Left lobe of liver (tissue), 2 donors: ENCODE measurements at regions not wholly inside any gene's neighbourhood (a gene's known extent, or its start where the extent isn't known, plus 50 kb on each side); places are given as distances from the start of the nearest gene placed in this dataset.

Experiments
- ATAC-seq: fragments of 200-7000 bp; cut with Tn5 transposase; one replicate; pipeline ENCODE4 v1.9.1; 2020; ENCODE audit warnings: mild to moderate bottlenecking, moderate library complexity
- DNase-seq: peaks from one replicate; pipeline ENCODE4 v3.0.0-alpha.2; 2020; ENCODE audit warnings: low spot score
- donor health status: DM: no; HTN: no; CAD: no; lungs with moderate emphysema.
- donor health status: DM: no; HTN: yes; CAD: no.

GRCh38 chr3:68062926-68063325 is 408.5 kb upstream of the SUCLG2 start:
- DNase-seq (no peak), ATAC-seq (no peak)

GRCh38 chr3:68060910-68061309 is 406.5 kb upstream of the SUCLG2 start:
- no peak for DNase-seq
- no peak for ATAC-seq

GRCh38 chr3:68060191-68060590 is 405.8 kb upstream of the SUCLG2 start:
- DNase-seq (no peak), ATAC-seq (no peak)

- ATAC-seq (no peak), DNase-seq (no peak)
Measured at GRCh38 chr3:68059628-68060152, 405.3 kb upstream of the SUCLG2 start.

GRCh38 chr3:68057637-68058320 is 403.4 kb upstream of the SUCLG2 start:
- DNase-seq: no peak
- no peak for ATAC-seq

GRCh38 chr3:68056556-68056955 is 402.1 kb upstream of the SUCLG2 start:
- DNase-seq: no peak
- ATAC-seq: no peak

- no peak for DNase-seq
- no peak for ATAC-seq
Measured at GRCh38 chr3:68055215-68055614, 400.8 kb upstream of the SUCLG2 start.

- no peak for DNase-seq
- no peak for ATAC-seq
Measured at GRCh38 chr3:68049776-68050175, 395.4 kb upstream of the SUCLG2 start.

- ATAC-seq: no peak
Measured at GRCh38 chr3:68045976-68046375, 391.6 kb upstream of the SUCLG2 start.

GRCh38 chr3:68033867-68034266 is 379.5 kb upstream of the SUCLG2 start:
- DNase-seq (no peak), ATAC-seq (peak; percentile 69)

More at GRCh38 chr3:68045976-68046375, 391.6 kb upstream of the SUCLG2 start:
- no peak for DNase-seq

GRCh38 chr3:68032209-68032608 is 377.8 kb upstream of the SUCLG2 start:
- ATAC-seq: no peak
- no peak for DNase-seq

- ATAC-seq (no peak), DNase-seq (no peak)
Measured at GRCh38 chr3:68025189-68025588, 370.8 kb upstream of the SUCLG2 start.

- ATAC-seq (no peak), DNase-seq (no peak)
Measured at GRCh38 chr3:68019876-68020275, 365.5 kb upstream of the SUCLG2 start.

- ATAC-seq (no peak), DNase-seq (no peak)
Measured at GRCh38 chr3:68018275-68018674, 363.9 kb upstream of the SUCLG2 start.

GRCh38 chr3:68017069-68017468 is 362.7 kb upstream of the SUCLG2 start:
- peak; percentile 58 for ATAC-seq
- DNase-seq: no peak

GRCh38 chr3:68009900-68010299 is 355.5 kb upstream of the SUCLG2 start:
- ATAC-seq (no peak), DNase-seq (no peak)

GRCh38 chr3:68007621-68008226 is 353.3 kb upstream of the SUCLG2 start:
- ATAC-seq: peak; percentile 19
- no peak for DNase-seq

- no peak for DNase-seq
- no peak for ATAC-seq
Measured at GRCh38 chr3:68006646-68007045, 352.2 kb upstream of the SUCLG2 start.

- DNase-seq (no peak), ATAC-seq (no peak)
Measured at GRCh38 chr3:68004091-68004490, 349.7 kb upstream of the SUCLG2 start.

GRCh38 chr3:67998281-67998680 is 343.9 kb upstream of the SUCLG2 start:
- DNase-seq: no peak
- ATAC-seq: no peak

GRCh38 chr3:67995206-67995605 is 340.8 kb upstream of the SUCLG2 start:
- ATAC-seq (no peak), DNase-seq (no peak)

- no peak for ATAC-seq
- DNase-seq: no peak
Measured at GRCh38 chr3:67986706-67987105, 332.3 kb upstream of the SUCLG2 start.

- no peak for ATAC-seq
Measured at GRCh38 chr3:67983166-67983565, 328.8 kb upstream of the SUCLG2 start.

More at GRCh38 chr3:67983166-67983565, 328.8 kb upstream of the SUCLG2 start:
- DNase-seq: no peak
